H1 (cell line): ENCODE measurements at regions not wholly inside any gene's neighbourhood (a gene's known extent, or its start where the extent isn't known, plus 50 kb on each side); places are given as distances from the start of the nearest gene placed in this dataset.

Experiments
- CTCF ChIA-PET: fragments of 300-600 bp; sonication (Branson Sonifier 250); formaldehyde crosslinking; loops from one replicate; lab custom pipeline; 2021; ENCODE audit not compliant: partially characterized antibody; lab: Charles Lee
- POLR2A ChIA-PET: fragments of 300-600 bp; sonication (Branson Sonifier 250); formaldehyde crosslinking; loops from one replicate; lab custom pipeline; 2021; ENCODE audit warnings: inconsistent platforms; ENCODE audit not compliant: partially characterized antibody; lab: Charles Lee
- DNase-seq, 2 experiments: peaks; one replicate each; pipeline versions ENCODE4 v3.0.0 to v3.0.0-alpha.2; 2010 to 2022; ENCODE audit warnings: low spot score in 2 of 2, low read depth in 1 of 2, mixed read lengths in 1 of 2
- FAIRE-seq: peaks from 2 replicates; lab custom pipeline; 2011; peaks lifted over from hg19 to GRCh38; lab: Jason Lieb, UNC
- H2AFZ ChIP-seq: 2 replicates; pipeline ENCODE4 v1.8.1; 2012; ENCODE audit warnings: low read length, inconsistent platforms
- H2AK5ac ChIP-seq: 2 replicates; pipeline ENCODE4 v1.6.1; 2013; ENCODE audit warnings: low read depth, low read length
- H2BK120ac ChIP-seq: replicated peaks from 2 replicates; pipeline ENCODE3; 2013; ENCODE audit warnings: low read depth, low read length, inconsistent platforms
- H2BK12ac ChIP-seq: 2 replicates; pipeline ENCODE4 v1.6.1; 2013; ENCODE audit warnings: low read depth, low read length
- H2BK15ac ChIP-seq: 2 replicates; pipeline ENCODE4 v1.6.1; 2013; ENCODE audit warnings: low read length
- H2BK20ac ChIP-seq: 2 replicates; pipeline ENCODE4 v1.6.1; 2013; ENCODE audit warnings: low read length
- H2BK5ac ChIP-seq: 2 replicates; pipeline ENCODE4 v1.6.1; 2013; ENCODE audit warnings: low read depth, low read length
- H3K14ac ChIP-seq: 2 replicates; pipeline ENCODE4 v1.6.1; 2013; ENCODE audit warnings: inconsistent platforms; ENCODE audit not compliant: insufficient read length
- H3K18ac ChIP-seq: 2 replicates; pipeline ENCODE4 v1.6.1; 2013; ENCODE audit warnings: low read length; ENCODE audit errors: extremely low read depth
- H3K23ac ChIP-seq: 2 replicates; pipeline ENCODE4 v1.6.1; 2013; ENCODE audit warnings: inconsistent platforms; ENCODE audit not compliant: insufficient read length
- H3K23me2 ChIP-seq: 2 replicates; pipeline ENCODE4 v1.6.1; 2013; ENCODE audit warnings: low read depth, low read length
- H3K27ac ChIP-seq: 2 replicates; pipeline ENCODE4 v1.6.1; 2011; ENCODE audit warnings: low read depth, low read length, inconsistent platforms
- H3K27me3 ChIP-seq, 4 experiments: replicated peaks in 1 of 4; 1 replicate in 1 of 4; 2 replicates in 3 of 4; pipeline versions ENCODE4 v1.6.1 to v1.8.1; 2011 to 2013; ENCODE audit warnings: low read length in 3 of 4, mild to moderate bottlenecking in 3 of 4, inconsistent platforms in 2 of 4, mixed read lengths in 2 of 4, moderate library complexity in 1 of 4; ENCODE audit not compliant: control insufficient read depth in 3 of 4, insufficient read depth in 3 of 4; ENCODE audit errors: extremely low read depth in 1 of 4
- H3K36me3 ChIP-seq, 4 experiments: 2 replicates each; pipeline versions ENCODE4 v1.6.1 to v1.8.1; 2011 to 2013; ENCODE audit warnings: mild to moderate bottlenecking in 4 of 4, low read length in 3 of 4, moderate library complexity in 2 of 4, control low read depth in 1 of 4, inconsistent platforms in 1 of 4; ENCODE audit not compliant: insufficient read depth in 4 of 4, control insufficient read depth in 2 of 4
- H3K4ac ChIP-seq: replicated peaks from 2 replicates; pipeline ENCODE3; 2013; ENCODE audit warnings: low read length, low read depth, mixed read lengths, inconsistent platforms; ENCODE audit not compliant: insufficient read length
- H3K4me1 ChIP-seq, 4 experiments: replicated peaks in 1 of 4; 1 replicate in 1 of 4; 2 replicates in 3 of 4; pipeline versions ENCODE4 v1.6.1 to v1.8.1; 2011 to 2013; ENCODE audit warnings: low read length in 3 of 4, inconsistent platforms in 2 of 4, mixed read lengths in 1 of 4; ENCODE audit not compliant: insufficient read depth in 4 of 4, control insufficient read depth in 3 of 4
- H3K4me2 ChIP-seq, 2 experiments: 2 replicates each; pipeline versions ENCODE4 v1.6.1 to v1.8.1; 2011 to 2013; ENCODE audit warnings: low read depth in 2 of 2, low read length in 2 of 2, control low read depth in 1 of 2, inconsistent platforms in 1 of 2, mild to moderate bottlenecking in 1 of 2; ENCODE audit not compliant: insufficient read depth in 1 of 2
- H3K4me3 ChIP-seq, 4 experiments: fragments of 200-600, 300-600 bp in 1 of 4; sonication (generic), shearing (Covaris generic), sonication (Bioruptor Twin) in 1 of 4; 2 replicates each; pipeline versions ENCODE4 v1.5.1 to v1.8.1; 2011 to 2016; ENCODE audit warnings: low read length in 4 of 4, low read depth in 3 of 4, control low read depth in 2 of 4, inconsistent platforms in 2 of 4, mild to moderate bottlenecking in 2 of 4, mixed read lengths in 1 of 4, moderate library complexity in 1 of 4; ENCODE audit not compliant: insufficient read depth in 2 of 4; ENCODE audit errors: extremely low read depth in 1 of 4
- H3K56ac ChIP-seq: replicated peaks from 2 replicates; pipeline ENCODE3; 2013; ENCODE audit warnings: low read depth, mild to moderate bottlenecking, mixed read lengths, low read length, inconsistent platforms; ENCODE audit not compliant: insufficient read length
- H3K79me1 ChIP-seq: 2 replicates; pipeline ENCODE4 v1.6.1; 2013; ENCODE audit warnings: low read depth, low read length, control low read depth
- H3K79me2 ChIP-seq, 2 experiments: 2 replicates each; pipeline versions ENCODE4 v1.6.1 to v1.8.1; 2012 to 2013; ENCODE audit warnings: low read length in 2 of 2, mild to moderate bottlenecking in 2 of 2, inconsistent platforms in 1 of 2; ENCODE audit not compliant: insufficient read depth in 2 of 2, control insufficient read depth in 1 of 2
- H3K9ac ChIP-seq, 4 experiments: replicated peaks in 1 of 4; 1 replicate in 1 of 4; 2 replicates in 3 of 4; pipeline versions ENCODE4 v1.6.1 to v1.8.1; 2011 to 2013; ENCODE audit warnings: low read depth in 3 of 4, low read length in 3 of 4, control low read depth in 2 of 4, mild to moderate bottlenecking in 2 of 4, moderate library complexity in 2 of 4, inconsistent platforms in 1 of 4; ENCODE audit errors: extremely low read depth in 1 of 4
- H3K9me3 ChIP-seq, 2 experiments: 2 replicates each; pipeline versions ENCODE4 v1.6.1 to v1.8.1; 2012 to 2013; ENCODE audit warnings: mild to moderate bottlenecking in 2 of 2, moderate library complexity in 2 of 2, control low read depth in 1 of 2, inconsistent platforms in 1 of 2, low read depth in 1 of 2, low read length in 1 of 2, mixed read lengths in 1 of 2; ENCODE audit not compliant: insufficient read depth in 2 of 2
- H4K20me1 ChIP-seq, 2 experiments: replicated peaks in 1 of 2; 2 replicates each; pipeline versions ENCODE3 to v1.8.1; 2011 to 2013; ENCODE audit warnings: inconsistent platforms in 2 of 2, low read length in 2 of 2, mild to moderate bottlenecking in 1 of 2; ENCODE audit not compliant: insufficient read depth in 2 of 2, control insufficient read depth in 1 of 2
- H4K5ac ChIP-seq: 2 replicates; pipeline ENCODE4 v1.6.1; 2013; ENCODE audit warnings: low read length, low read depth, mixed read lengths, inconsistent platforms; ENCODE audit not compliant: insufficient read length
- H4K8ac ChIP-seq: 2 replicates; pipeline ENCODE4 v1.8.0; 2013; ENCODE audit warnings: mild to moderate bottlenecking, moderate library complexity, low read length, inconsistent platforms; ENCODE audit not compliant: insufficient read depth; ENCODE audit errors: extremely low read depth
- H4K91ac ChIP-seq: replicated peaks from 2 replicates; pipeline ENCODE3; 2013; ENCODE audit warnings: low read length, mixed read lengths, inconsistent platforms; ENCODE audit not compliant: insufficient read length
- BRCA1 ChIP-seq: IDR thresholded peaks from 2 replicates; pipeline ENCODE4 v1.6.1; 2012; ENCODE audit warnings: low read depth, low read length, improper control_type of control experiment
- CBX5 ChIP-seq: fragments of 300-800, 300-1000 bp; sonication (generic); IDR thresholded peaks from 2 replicates; pipeline ENCODE4 v1.7.1; 2016; ENCODE audit warnings: antibody characterized with exemption, low read length, low read depth
- CBX8 ChIP-seq: fragments of 300-800, 300-1000 bp; sonication (generic); IDR thresholded peaks from 2 replicates; pipeline ENCODE4 v1.7.1; 2016; ENCODE audit warnings: low read depth, low read length, borderline replicate concordance
- CEBPB ChIP-seq: IDR thresholded peaks from 2 replicates; pipeline ENCODE4 v1.6.1; 2012; ENCODE audit warnings: low read depth, low read length
- CTBP2 ChIP-seq: IDR thresholded peaks from 2 replicates; pipeline ENCODE4 v1.7.0; 2011; ENCODE audit warnings: borderline replicate concordance, mild to moderate bottlenecking, moderate library complexity, mixed read lengths, low read length; ENCODE audit not compliant: insufficient read depth, insufficient read length
- GABPA ChIP-seq: IDR thresholded peaks from 2 replicates; pipeline ENCODE4 v1.6.1; 2011; ENCODE audit warnings: mild to moderate bottlenecking, low read length, moderate library complexity, borderline replicate concordance; ENCODE audit not compliant: insufficient read depth
- RNF2 ChIP-seq: fragments of 200-900, 300-1000 bp; sonication (generic); IDR thresholded peaks from 2 replicates; pipeline ENCODE4 v1.7.1; 2016; ENCODE audit warnings: borderline replicate concordance, low read depth, mild to moderate bottlenecking, antibody characterized with exemption, low read length; ENCODE audit not compliant: poor library complexity, severe bottlenecking; ENCODE audit errors: missing control alignments
- TBP ChIP-seq: IDR thresholded peaks from 2 replicates; pipeline ENCODE4 v1.6.1; 2011; ENCODE audit warnings: low read depth, low read length, improper control_type of control experiment
- WGBS, 2 experiments: shearing (Covaris generic) in 1 of 2; methylation state at CpG; one replicate each; pipeline versions ENCODE4 v1.1.6 to v1.1.7; 2013 to 2015; ENCODE audit warnings: low lambda C conversion rate in 2 of 2, mixed read lengths in 2 of 2, inconsistent platforms in 1 of 2, low coverage in 1 of 2, missing lambda C conversion rate in 1 of 2; ENCODE audit not compliant: insufficient replicate concordance in 2 of 2, insufficient coverage in 1 of 2, insufficient read length in 1 of 2; ENCODE audit errors: extremely low coverage in 1 of 2, missing lambda C conversion rate in 1 of 2; 5-methylcytosine and 5-hydroxymethylcytosine counted together

DNA sequence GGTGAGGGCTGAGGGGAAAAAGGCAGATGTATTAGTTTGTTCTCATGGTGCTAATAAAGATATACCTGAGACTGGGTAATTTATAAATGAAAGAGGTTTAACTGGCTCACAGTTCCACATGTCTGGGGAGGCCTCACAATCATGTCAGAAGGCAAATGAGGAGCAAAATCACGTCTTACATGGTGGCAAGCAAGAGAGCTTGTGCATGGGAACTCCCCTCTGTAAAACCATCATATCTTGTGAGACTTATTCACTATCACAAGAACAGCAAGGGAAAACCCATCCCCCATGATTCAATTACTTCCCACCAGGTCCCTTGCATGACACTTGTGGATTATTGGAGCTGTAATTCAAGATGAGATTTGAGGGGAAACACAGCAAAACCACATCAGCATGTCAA is 1220.9 kb downstream of the GALC start:
- POLR2A ChIA-PET, result no interaction called here

More for the DNA sequence above, 1220.9 kb downstream of the GALC start:
- Histone ChIP-seq H3K4me3 (no peak overlapping the region), H2BK120ac (no peak overlapping the region), H3K79me1 (no peaks in the 10 kb centered on the region), H3K23me2 (no peaks in the 10 kb centered on the region), H3K9ac (no peak overlapping the region), H3K27ac (no peak overlapping the region), H2AFZ (no peak overlapping the region), H3K4ac (no peak overlapping the region), H2BK12ac (no peak overlapping the region), H3K36me3 (no peaks in the 10 kb centered on the region), H2BK5ac (no peak overlapping the region), H4K20me1 (no peaks in the 10 kb centered on the region), H3K4me2 (no peak overlapping the region), H3K27me3 (no peaks in the 10 kb centered on the region), H2BK15ac (no peak overlapping the region), H3K23ac (no peak overlapping the region), H4K5ac (no peak overlapping the region), H2AK5ac (no peak overlapping the region), H4K91ac (no peak overlapping the region), H3K4me1 (peaks cover 0 to 3% (median 0%) of the 10 kb centered on the region in 4 experiments; a peak in 1 of 7 replicates), H2BK20ac (no peak overlapping the region)
- CTCF ChIA-PET, result no interaction called here
- 92% methylated on average over 1 of the region's 1 CpG; no CpG with 5 or more reads in 1 of the 2 experiments for WGBS, 2 experiments
- DNase-seq (no peak), FAIRE-seq (no peak)
- TF ChIP-seq GABPA (no peak), BRCA1 (no peak), CBX5 (no peak), RNF2 (no peak), TBP (no peak), CEBPB (no peak), CBX8 (no peak), CTBP2 (no peak)
- TF ChIP-seq, all 59 proteins: peak for 0
- Histone ChIP-seq H4K8ac (no peak overlapping the region), H3K14ac (no peak overlapping the region), H3K56ac (no peak overlapping the region), H3K9me3 (peaks cover 0 to 7% of the 10 kb centered on the region in 2 experiments; a peak in 2 of 4 replicates), H3K79me2 (no peaks in the 10 kb centered on the region), H3K18ac (no peak overlapping the region)
